SU-DHL-6 (cell line): ENCODE measurements at regions not wholly inside any gene's neighbourhood (a gene's known extent, or its start where the extent isn't known, plus 50 kb on each side); places are given as distances from the start of the nearest gene placed in this dataset.

Source experiments
- H2AFZ ChIP-seq: fragments of 200-600 bp; sonication (generic); 2 replicates; pipeline ENCODE4 v1.6.1; 2014; ENCODE audit warnings: low read depth, mild to moderate bottlenecking, moderate library complexity, mixed read lengths, antibody characterized with exemption, low read length; ENCODE audit not compliant: severe bottlenecking
- H3F3A ChIP-seq: fragments of 200-600 bp; shearing (Covaris generic); 2 replicates; pipeline ENCODE4 v1.6.0; 2016; ENCODE audit warnings: antibody characterized with exemption, mild to moderate bottlenecking; ENCODE audit not compliant: insufficient read depth
- H3K27ac ChIP-seq: fragments of 200-600 bp; sonication (generic); 2 replicates; pipeline ENCODE4 v1.5.1; 2016; ENCODE audit warnings: low read depth, mild to moderate bottlenecking, low read length, moderate library complexity, mixed read lengths
- H3K27me3 ChIP-seq: fragments of 200-600 bp; sonication (generic), shearing (Covaris generic); 2 replicates; pipeline ENCODE4 v1.6.0; 2014; ENCODE audit warnings: mild to moderate bottlenecking, low read length
- H3K36me3 ChIP-seq: fragments of 200-600 bp; sonication (generic); 2 replicates; pipeline ENCODE4 v1.6.1; 2014; ENCODE audit warnings: mild to moderate bottlenecking, low read length, mixed read lengths
- H3K4me2 ChIP-seq: fragments of 300-600, 200-600 bp; shearing (Covaris generic), sonication (generic); 2 replicates; pipeline ENCODE4 v1.6.0; 2014; ENCODE audit warnings: low read length, low read depth, mild to moderate bottlenecking; ENCODE audit not compliant: poor library complexity, severe bottlenecking
- H3K4me3 ChIP-seq: fragments of 200-600 bp; sonication (generic); 2 replicates; pipeline ENCODE4 v1.5.1; 2014; ENCODE audit warnings: antibody characterized with exemption, low read length, mild to moderate bottlenecking, mixed read lengths; ENCODE audit not compliant: insufficient read depth, poor library complexity, severe bottlenecking
- H3K79me2 ChIP-seq: fragments of 200-600 bp; sonication (generic); 2 replicates; pipeline ENCODE4 v1.6.1; 2014; ENCODE audit warnings: mild to moderate bottlenecking, low read length, moderate library complexity; ENCODE audit not compliant: insufficient read depth
- H3K9ac ChIP-seq: fragments of 200-600 bp; sonication (generic); 2 replicates; pipeline ENCODE4 v1.7.0; 2014; ENCODE audit warnings: mild to moderate bottlenecking, low read length
- H3K9me2 ChIP-seq: fragments of 200-600 bp; sonication (generic); replicated peaks from 2 replicates; pipeline ENCODE4 v1.6.1; 2014; ENCODE audit warnings: low read length; ENCODE audit not compliant: insufficient read depth
- H3K9me3 ChIP-seq: fragments of 200-600 bp; sonication (generic); 2 replicates; pipeline ENCODE4 v1.6.1; 2014; ENCODE audit warnings: low read length, mixed read lengths; ENCODE audit not compliant: insufficient read depth
- H4K20me1 ChIP-seq: fragments of 200-600 bp; sonication (generic); 2 replicates; pipeline ENCODE4 v1.6.1; 2014; ENCODE audit warnings: low read depth, mild to moderate bottlenecking, antibody characterized with exemption, low read length, moderate library complexity, mixed read lengths
- EZH2phosphoT487 ChIP-seq: fragments of 200-600 bp; sonication (generic), shearing (Covaris generic); conservative IDR thresholded peaks from 2 replicates; pipeline ENCODE4 v1.6.1; 2018; ENCODE audit warnings: mild to moderate bottlenecking, antibody characterized with exemption, low read length, moderate library complexity, mixed read lengths
- TF ChIP-seq, protein P1 (sequence below): fragments of 200-600 bp; sonication (generic); IDR thresholded peaks from one replicate; pipeline ENCODE4 v1.5.1; 2017; ENCODE audit warnings: antibody characterized with exemption, mild to moderate bottlenecking, low read length, moderate library complexity; ENCODE audit not compliant: insufficient read depth, poor library complexity, severe bottlenecking

DNA sequence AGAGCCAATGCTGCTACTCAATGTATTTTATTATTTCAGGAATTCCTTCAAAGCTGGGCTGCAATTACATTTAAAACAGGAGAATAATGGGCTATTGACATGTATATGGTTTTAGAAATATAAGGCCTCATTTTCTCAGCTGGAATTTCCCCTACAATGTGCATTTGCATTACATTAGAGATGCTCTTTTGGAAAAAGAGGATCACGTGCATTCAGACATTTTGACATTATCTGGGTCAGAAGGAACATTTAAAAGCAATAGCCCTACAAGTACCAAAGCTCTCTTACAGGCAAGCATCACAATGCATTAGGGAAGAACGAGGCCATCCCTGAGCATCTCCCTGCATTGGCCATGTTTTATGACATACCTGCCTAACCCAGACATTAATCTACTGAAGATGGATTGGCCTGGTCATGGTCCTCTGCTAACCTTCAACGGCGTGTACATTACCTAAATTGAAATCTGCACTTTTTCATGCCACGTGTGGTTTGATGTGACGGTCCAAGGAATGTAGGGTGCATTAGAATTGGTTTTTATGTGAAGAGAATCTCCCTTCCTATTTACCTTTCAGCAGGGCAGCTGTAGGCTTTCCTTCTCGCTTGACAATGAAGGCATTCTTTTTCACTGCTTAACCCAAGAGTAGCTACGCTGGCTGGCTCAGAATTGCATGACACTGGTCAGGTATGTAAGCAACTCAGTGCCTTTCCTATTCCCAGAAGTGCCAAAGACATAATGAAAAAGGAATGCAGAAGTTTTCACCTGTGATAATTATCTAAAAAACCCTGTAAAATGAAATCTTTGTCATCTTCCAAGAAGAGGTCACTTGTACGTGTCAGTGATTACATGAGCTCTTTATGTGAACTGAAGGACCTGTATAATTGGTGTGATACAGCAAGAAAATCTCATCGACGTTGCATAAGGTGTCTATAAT, 212.3 kb upstream of the MPDZ start:
- H3K4me3 ChIP-seq: no peak overlapping the region
- no peak overlapping the region for H3K9ac ChIP-seq
- H2AFZ ChIP-seq: no peak overlapping the region
- no peak for TF ChIP-seq EZH2phosphoT487
- TF ChIP-seq, protein P1, sequence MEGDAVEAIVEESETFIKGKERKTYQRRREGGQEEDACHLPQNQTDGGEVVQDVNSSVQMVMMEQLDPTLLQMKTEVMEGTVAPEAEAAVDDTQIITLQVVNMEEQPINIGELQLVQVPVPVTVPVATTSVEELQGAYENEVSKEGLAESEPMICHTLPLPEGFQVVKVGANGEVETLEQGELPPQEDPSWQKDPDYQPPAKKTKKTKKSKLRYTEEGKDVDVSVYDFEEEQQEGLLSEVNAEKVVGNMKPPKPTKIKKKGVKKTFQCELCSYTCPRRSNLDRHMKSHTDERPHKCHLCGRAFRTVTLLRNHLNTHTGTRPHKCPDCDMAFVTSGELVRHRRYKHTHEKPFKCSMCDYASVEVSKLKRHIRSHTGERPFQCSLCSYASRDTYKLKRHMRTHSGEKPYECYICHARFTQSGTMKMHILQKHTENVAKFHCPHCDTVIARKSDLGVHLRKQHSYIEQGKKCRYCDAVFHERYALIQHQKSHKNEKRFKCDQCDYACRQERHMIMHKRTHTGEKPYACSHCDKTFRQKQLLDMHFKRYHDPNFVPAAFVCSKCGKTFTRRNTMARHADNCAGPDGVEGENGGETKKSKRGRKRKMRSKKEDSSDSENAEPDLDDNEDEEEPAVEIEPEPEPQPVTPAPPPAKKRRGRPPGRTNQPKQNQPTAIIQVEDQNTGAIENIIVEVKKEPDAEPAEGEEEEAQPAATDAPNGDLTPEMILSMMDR: no peak
- H3K4me2 ChIP-seq: no peak overlapping the region
- H4K20me1 ChIP-seq: no peaks in the 10 kb centered on the region
- H3F3A ChIP-seq: no peaks in the 10 kb centered on the region
- H3K27ac ChIP-seq: no peak overlapping the region
- H3K9me3 ChIP-seq: no peaks in the 10 kb centered on the region
- H3K27me3 ChIP-seq: no peaks in the 10 kb centered on the region
- H3K36me3 ChIP-seq: no peaks in the 10 kb centered on the region
- H3K79me2 ChIP-seq: no peaks in the 10 kb centered on the region
- H3K9me2 ChIP-seq: no peaks in the 10 kb centered on the region

DNA sequence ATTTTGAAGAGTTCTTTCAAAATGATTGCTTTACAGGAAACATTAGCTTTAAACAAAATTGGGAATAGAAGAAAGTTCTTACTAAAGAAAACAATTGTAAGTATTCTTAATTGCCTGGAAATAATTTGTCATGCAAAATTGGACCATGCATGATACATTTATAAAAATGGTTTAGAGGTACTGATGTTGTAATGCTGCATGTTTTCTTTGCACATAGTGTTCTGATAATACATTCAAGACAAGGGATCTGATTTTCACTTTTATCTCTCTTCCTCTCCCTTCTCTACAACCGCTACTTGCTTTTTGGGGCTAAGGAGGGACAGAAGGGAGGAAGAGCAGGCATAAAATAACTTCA, 211.6 kb upstream of the MPDZ start:
- Histone ChIP-seq H3K79me2 (no peaks in the 10 kb centered on the region), H3K9me3 (no peaks in the 10 kb centered on the region), H4K20me1 (no peaks in the 10 kb centered on the region), H2AFZ (no peak overlapping the region), H3F3A (no peaks in the 10 kb centered on the region), H3K4me3 (no peak overlapping the region), H3K27me3 (no peaks in the 10 kb centered on the region), H3K9ac (no peak overlapping the region), H3K9me2 (no peaks in the 10 kb centered on the region), H3K27ac (no peak overlapping the region), H3K36me3 (no peaks in the 10 kb centered on the region), H3K4me2 (no peak overlapping the region)
- TF ChIP-seq, protein P1: no peak
- no peak for TF ChIP-seq EZH2phosphoT487

DNA sequence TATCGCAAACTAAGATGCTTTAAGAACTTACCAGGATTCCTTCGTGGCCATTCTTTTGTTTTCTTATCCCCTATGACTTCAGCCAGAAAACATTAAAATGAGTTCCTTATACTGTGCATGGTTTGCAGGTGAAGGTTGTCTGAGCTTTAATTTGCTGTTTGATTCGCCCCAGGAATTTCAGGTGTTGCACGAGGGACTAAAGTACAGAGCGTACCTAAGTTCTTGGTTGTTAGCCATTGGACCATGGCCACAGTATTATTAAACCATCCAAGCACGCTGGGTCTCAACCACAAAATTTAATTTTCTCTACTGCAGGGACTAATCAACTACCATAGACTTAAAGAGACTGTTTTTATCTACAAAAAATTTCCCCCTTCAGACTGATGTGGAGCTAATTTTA, 208.4 kb upstream of the MPDZ start:
- Histone ChIP-seq H4K20me1 (no peaks in the 10 kb centered on the region), H3K79me2 (no peaks in the 10 kb centered on the region), H3K9ac (no peak overlapping the region), H3K9me3 (no peaks in the 10 kb centered on the region), H3K27me3 (no peaks in the 10 kb centered on the region), H2AFZ (no peak overlapping the region), H3K27ac (no peak overlapping the region), H3K4me3 (no peak overlapping the region), H3K4me2 (no peak overlapping the region), H3F3A (no peaks in the 10 kb centered on the region), H3K36me3 (no peaks in the 10 kb centered on the region), H3K9me2 (no peaks in the 10 kb centered on the region)
- TF ChIP-seq, protein P1: no peak
- TF ChIP-seq EZH2phosphoT487: no peak
